H1 (cell line): ENCODE measurements at regions not wholly inside any gene's neighbourhood (a gene's known extent, or its start where the extent isn't known, plus 50 kb on each side); places are given as distances from the start of the nearest gene placed in this dataset.

Experiments used
- ATF2 ChIP-seq: IDR thresholded peaks from 2 replicates; pipeline ENCODE4 v1.6.1; 2012; ENCODE audit warnings: low read length, inconsistent platforms
- BACH1 ChIP-seq: IDR thresholded peaks from 2 replicates; pipeline ENCODE4 v1.6.1; 2012; ENCODE audit warnings: low read length, improper control_type of control experiment
- CEBPB ChIP-seq: IDR thresholded peaks from 2 replicates; pipeline ENCODE4 v1.6.1; 2012; ENCODE audit warnings: low read depth, low read length
- CHD2 ChIP-seq: IDR thresholded peaks from 2 replicates; pipeline ENCODE4 v1.6.1; 2012; ENCODE audit warnings: low read length, improper control_type of control experiment
- CREB1 ChIP-seq: IDR thresholded peaks from 2 replicates; pipeline ENCODE4 v1.6.1; 2012; ENCODE audit warnings: inconsistent platforms
- HDAC2 ChIP-seq, 2 experiments: fragments of 300-600 bp in 1 of 2; sonication (generic) in 1 of 2; IDR thresholded peaks; 2 replicates each; pipeline ENCODE4 v1.6.1; 2011 to 2012; ENCODE audit warnings: low read depth in 2 of 2, low read length in 2 of 2, mild to moderate bottlenecking in 2 of 2, moderate library complexity in 2 of 2, borderline replicate concordance in 1 of 2, inconsistent platforms in 1 of 2
- SP1 ChIP-seq: IDR thresholded peaks from 2 replicates; pipeline ENCODE4 v1.6.1; 2011; ENCODE audit warnings: low read depth, low read length
- TF ChIP-seq, protein P1 (sequence below): fragments of 300-600 bp; sonication (generic); IDR thresholded peaks from 2 replicates; pipeline ENCODE4 v1.7.1; 2012; ENCODE audit warnings: low read length, moderate library complexity, mild to moderate bottlenecking, inconsistent platforms; ENCODE audit not compliant: insufficient replicate concordance

GRCh38 chr7:142533920-142534319, 215.4 kb upstream of the PRSS1 start (continued):
- TF ChIP-seq, protein P1, sequence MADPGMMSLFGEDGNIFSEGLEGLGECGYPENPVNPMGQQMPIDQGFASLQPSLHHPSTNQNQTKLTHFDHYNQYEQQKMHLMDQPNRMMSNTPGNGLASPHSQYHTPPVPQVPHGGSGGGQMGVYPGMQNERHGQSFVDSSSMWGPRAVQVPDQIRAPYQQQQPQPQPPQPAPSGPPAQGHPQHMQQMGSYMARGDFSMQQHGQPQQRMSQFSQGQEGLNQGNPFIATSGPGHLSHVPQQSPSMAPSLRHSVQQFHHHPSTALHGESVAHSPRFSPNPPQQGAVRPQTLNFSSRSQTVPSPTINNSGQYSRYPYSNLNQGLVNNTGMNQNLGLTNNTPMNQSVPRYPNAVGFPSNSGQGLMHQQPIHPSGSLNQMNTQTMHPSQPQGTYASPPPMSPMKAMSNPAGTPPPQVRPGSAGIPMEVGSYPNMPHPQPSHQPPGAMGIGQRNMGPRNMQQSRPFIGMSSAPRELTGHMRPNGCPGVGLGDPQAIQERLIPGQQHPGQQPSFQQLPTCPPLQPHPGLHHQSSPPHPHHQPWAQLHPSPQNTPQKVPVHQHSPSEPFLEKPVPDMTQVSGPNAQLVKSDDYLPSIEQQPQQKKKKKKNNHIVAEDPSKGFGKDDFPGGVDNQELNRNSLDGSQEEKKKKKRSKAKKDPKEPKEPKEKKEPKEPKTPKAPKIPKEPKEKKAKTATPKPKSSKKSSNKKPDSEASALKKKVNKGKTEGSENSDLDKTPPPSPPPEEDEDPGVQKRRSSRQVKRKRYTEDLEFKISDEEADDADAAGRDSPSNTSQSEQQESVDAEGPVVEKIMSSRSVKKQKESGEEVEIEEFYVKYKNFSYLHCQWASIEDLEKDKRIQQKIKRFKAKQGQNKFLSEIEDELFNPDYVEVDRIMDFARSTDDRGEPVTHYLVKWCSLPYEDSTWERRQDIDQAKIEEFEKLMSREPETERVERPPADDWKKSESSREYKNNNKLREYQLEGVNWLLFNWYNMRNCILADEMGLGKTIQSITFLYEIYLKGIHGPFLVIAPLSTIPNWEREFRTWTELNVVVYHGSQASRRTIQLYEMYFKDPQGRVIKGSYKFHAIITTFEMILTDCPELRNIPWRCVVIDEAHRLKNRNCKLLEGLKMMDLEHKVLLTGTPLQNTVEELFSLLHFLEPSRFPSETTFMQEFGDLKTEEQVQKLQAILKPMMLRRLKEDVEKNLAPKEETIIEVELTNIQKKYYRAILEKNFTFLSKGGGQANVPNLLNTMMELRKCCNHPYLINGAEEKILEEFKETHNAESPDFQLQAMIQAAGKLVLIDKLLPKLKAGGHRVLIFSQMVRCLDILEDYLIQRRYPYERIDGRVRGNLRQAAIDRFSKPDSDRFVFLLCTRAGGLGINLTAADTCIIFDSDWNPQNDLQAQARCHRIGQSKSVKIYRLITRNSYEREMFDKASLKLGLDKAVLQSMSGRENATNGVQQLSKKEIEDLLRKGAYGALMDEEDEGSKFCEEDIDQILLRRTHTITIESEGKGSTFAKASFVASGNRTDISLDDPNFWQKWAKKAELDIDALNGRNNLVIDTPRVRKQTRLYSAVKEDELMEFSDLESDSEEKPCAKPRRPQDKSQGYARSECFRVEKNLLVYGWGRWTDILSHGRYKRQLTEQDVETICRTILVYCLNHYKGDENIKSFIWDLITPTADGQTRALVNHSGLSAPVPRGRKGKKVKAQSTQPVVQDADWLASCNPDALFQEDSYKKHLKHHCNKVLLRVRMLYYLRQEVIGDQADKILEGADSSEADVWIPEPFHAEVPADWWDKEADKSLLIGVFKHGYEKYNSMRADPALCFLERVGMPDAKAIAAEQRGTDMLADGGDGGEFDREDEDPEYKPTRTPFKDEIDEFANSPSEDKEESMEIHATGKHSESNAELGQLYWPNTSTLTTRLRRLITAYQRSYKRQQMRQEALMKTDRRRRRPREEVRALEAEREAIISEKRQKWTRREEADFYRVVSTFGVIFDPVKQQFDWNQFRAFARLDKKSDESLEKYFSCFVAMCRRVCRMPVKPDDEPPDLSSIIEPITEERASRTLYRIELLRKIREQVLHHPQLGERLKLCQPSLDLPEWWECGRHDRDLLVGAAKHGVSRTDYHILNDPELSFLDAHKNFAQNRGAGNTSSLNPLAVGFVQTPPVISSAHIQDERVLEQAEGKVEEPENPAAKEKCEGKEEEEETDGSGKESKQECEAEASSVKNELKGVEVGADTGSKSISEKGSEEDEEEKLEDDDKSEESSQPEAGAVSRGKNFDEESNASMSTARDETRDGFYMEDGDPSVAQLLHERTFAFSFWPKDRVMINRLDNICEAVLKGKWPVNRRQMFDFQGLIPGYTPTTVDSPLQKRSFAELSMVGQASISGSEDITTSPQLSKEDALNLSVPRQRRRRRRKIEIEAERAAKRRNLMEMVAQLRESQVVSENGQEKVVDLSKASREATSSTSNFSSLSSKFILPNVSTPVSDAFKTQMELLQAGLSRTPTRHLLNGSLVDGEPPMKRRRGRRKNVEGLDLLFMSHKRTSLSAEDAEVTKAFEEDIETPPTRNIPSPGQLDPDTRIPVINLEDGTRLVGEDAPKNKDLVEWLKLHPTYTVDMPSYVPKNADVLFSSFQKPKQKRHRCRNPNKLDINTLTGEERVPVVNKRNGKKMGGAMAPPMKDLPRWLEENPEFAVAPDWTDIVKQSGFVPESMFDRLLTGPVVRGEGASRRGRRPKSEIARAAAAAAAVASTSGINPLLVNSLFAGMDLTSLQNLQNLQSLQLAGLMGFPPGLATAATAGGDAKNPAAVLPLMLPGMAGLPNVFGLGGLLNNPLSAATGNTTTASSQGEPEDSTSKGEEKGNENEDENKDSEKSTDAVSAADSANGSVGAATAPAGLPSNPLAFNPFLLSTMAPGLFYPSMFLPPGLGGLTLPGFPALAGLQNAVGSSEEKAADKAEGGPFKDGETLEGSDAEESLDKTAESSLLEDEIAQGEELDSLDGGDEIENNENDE: no peak
- TF ChIP-seq CHD2 (no peak), HDAC2 (IDR thresholded peaks at IDR 0.05; ENCODE audit: borderline replicate concordance in 1 of 2, low read depth in 2 of 2, low read length in 2 of 2) (no peak), CEBPB (no peak), SP1 (no peak), CREB1 (no peak), ATF2 (no peak), BACH1 (no peak)
